ENCODE measurements at regions not wholly inside any gene's neighbourhood (a gene's known extent, or its start where the extent isn't known, plus 50 kb on each side); places are given as distances from the start of the nearest gene placed in this dataset.

- no peak for DNase-seq
These were observed 50.4 kb upstream of the SEPTIN5 start for GRCh38 chr22:19663821-19664355.

DNA sequence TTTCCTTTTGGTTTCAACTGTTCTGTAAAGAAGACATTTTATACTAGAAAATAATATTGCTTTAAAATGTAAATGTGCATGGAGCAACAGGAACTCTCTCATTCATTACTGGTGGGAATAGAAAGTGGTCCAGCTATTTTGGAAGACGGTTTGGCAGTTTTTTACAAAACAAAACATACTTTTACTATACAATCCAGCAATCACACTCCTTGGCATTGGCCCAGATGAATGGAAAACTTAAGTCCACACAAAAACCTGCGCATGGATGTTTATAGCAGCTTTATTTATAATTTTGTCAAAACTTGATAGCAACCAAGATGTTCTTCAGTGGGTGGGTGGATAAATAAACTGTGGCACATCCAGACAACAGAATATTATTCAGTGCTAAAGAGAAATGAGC lies 49.9 kb upstream of the SEPTIN5 start:
- DNase-seq, result no peak

All from activated effector memory CD4-positive, alpha-beta T cell treated with Interleukin-2 at 50 U/mL for 16 hours (primary cell).